H9 (cell line): ENCODE measurements at regions not wholly inside any gene's neighbourhood (a gene's known extent, or its start where the extent isn't known, plus 50 kb on each side); places are given as distances from the start of the nearest gene placed in this dataset.

Experiments
- DNase-seq: peaks from one replicate; pipeline ENCODE4 v3.0.0-alpha.2; 2017
- H2AFZ ChIP-seq: one replicate; pipeline ENCODE4 v1.6.1; 2013; ENCODE audit warnings: mild to moderate bottlenecking, low read length, control low read depth, moderate library complexity
- H2AK5ac ChIP-seq: 2 replicates; pipeline ENCODE4 v1.6.1; 2013; ENCODE audit warnings: low read length, control low read depth, mixed read lengths; ENCODE audit not compliant: insufficient read length
- H2BK120ac ChIP-seq: one replicate; pipeline ENCODE4 v1.6.1; 2013; ENCODE audit warnings: low read depth, mild to moderate bottlenecking, low read length, control low read depth, inconsistent platforms; ENCODE audit not compliant: poor library complexity, severe bottlenecking
- H2BK12ac ChIP-seq: 2 replicates; pipeline ENCODE4 v1.6.1; 2013; ENCODE audit warnings: low read length, control low read depth, mixed read lengths, low read depth; ENCODE audit not compliant: insufficient read length
- H2BK15ac ChIP-seq: 2 replicates; pipeline ENCODE4 v1.6.1; 2013; ENCODE audit warnings: low read depth, low read length, control low read depth
- H2BK20ac ChIP-seq: one replicate; pipeline ENCODE4 v1.6.1; 2013; ENCODE audit warnings: low read depth, mild to moderate bottlenecking, low read length, control low read depth, inconsistent platforms; ENCODE audit not compliant: poor library complexity, severe bottlenecking
- H2BK5ac ChIP-seq: 2 replicates; pipeline ENCODE4 v1.6.1; 2013; ENCODE audit warnings: low read length, control low read depth, mixed read lengths; ENCODE audit not compliant: insufficient read length
- H3K14ac ChIP-seq: 2 replicates; pipeline ENCODE4 v1.6.1; 2013; ENCODE audit warnings: low read length, control low read depth; ENCODE audit not compliant: insufficient read depth
- H3K18ac ChIP-seq: 2 replicates; pipeline ENCODE4 v1.6.1; 2013; ENCODE audit warnings: low read depth, mild to moderate bottlenecking, mixed read lengths, low read length, control low read depth; ENCODE audit not compliant: insufficient read length
- H3K23ac ChIP-seq: 2 replicates; pipeline ENCODE4 v1.6.1; 2013; ENCODE audit warnings: low read length, control low read depth, mixed read lengths, low read depth; ENCODE audit not compliant: insufficient read length
- H3K23me2 ChIP-seq: 2 replicates; pipeline ENCODE4 v1.6.1; 2013; ENCODE audit warnings: low read depth, mild to moderate bottlenecking, mixed read lengths, low read length, control low read depth; ENCODE audit not compliant: insufficient read length, poor library complexity, severe bottlenecking
- H3K27ac ChIP-seq: 2 replicates; pipeline ENCODE4 v1.5.1; 2013; ENCODE audit warnings: low read length, control low read depth, mixed read lengths, low read depth; ENCODE audit not compliant: insufficient read length
- H3K27me3 ChIP-seq: 2 replicates; pipeline ENCODE4 v1.6.1; 2013; ENCODE audit warnings: low read length, control low read depth, inconsistent platforms; ENCODE audit not compliant: insufficient read depth
- H3K4ac ChIP-seq: 2 replicates; pipeline ENCODE4 v1.6.1; 2013; ENCODE audit warnings: low read depth, mild to moderate bottlenecking, control low read depth, inconsistent platforms, low read length, moderate library complexity
- H3K4me1 ChIP-seq: 2 replicates; pipeline ENCODE4 v1.6.1; 2013; ENCODE audit warnings: low read length, control low read depth, inconsistent platforms; ENCODE audit not compliant: insufficient read depth
- H3K4me2 ChIP-seq: 2 replicates; pipeline ENCODE4 v1.6.1; 2013; ENCODE audit warnings: low read length, control low read depth, mixed read lengths; ENCODE audit not compliant: insufficient read length, insufficient read depth
- H3K56ac ChIP-seq: 2 replicates; pipeline ENCODE4 v1.6.1; 2013; ENCODE audit warnings: low read depth, mild to moderate bottlenecking, mixed read lengths, low read length, control low read depth; ENCODE audit not compliant: insufficient read length
- H3K79me1 ChIP-seq: 2 replicates; pipeline ENCODE4 v1.6.1; 2013; ENCODE audit warnings: low read depth, mild to moderate bottlenecking, moderate library complexity, low read length, control low read depth, inconsistent platforms; ENCODE audit not compliant: insufficient read depth, poor library complexity, severe bottlenecking
- H3K79me2 ChIP-seq: 2 replicates; pipeline ENCODE4 v1.6.1; 2013; ENCODE audit warnings: low read length, control low read depth, inconsistent platforms; ENCODE audit not compliant: insufficient read depth
- H3K9ac ChIP-seq: 2 replicates; pipeline ENCODE4 v1.6.1; 2013; ENCODE audit warnings: low read length, control low read depth, mixed read lengths; ENCODE audit not compliant: insufficient read length; ENCODE audit errors: extremely low read depth
- H3K9me3 ChIP-seq: one replicate; pipeline ENCODE4 v1.6.1; 2013; ENCODE audit warnings: low read depth, low read length, inconsistent platforms; ENCODE audit not compliant: control insufficient read depth
- H3T11ph ChIP-seq: one replicate; pipeline ENCODE4 v1.6.1; 2013; ENCODE audit warnings: mild to moderate bottlenecking, low read length, control low read depth, inconsistent platforms
- H4K20me1 ChIP-seq: one replicate; pipeline ENCODE4 v1.6.1; 2013; ENCODE audit not compliant: control insufficient read depth, insufficient read length, insufficient read depth
- H4K5ac ChIP-seq: 2 replicates; pipeline ENCODE4 v1.6.1; 2013; ENCODE audit warnings: low read depth, mild to moderate bottlenecking, mixed read lengths, low read length, control low read depth; ENCODE audit not compliant: insufficient read length
- H4K8ac ChIP-seq: replicated peaks from 2 replicates; pipeline ENCODE4 v1.6.1; 2013; ENCODE audit warnings: low read length, control low read depth, mixed read lengths, low read depth; ENCODE audit not compliant: insufficient read length
- H4K91ac ChIP-seq: 2 replicates; pipeline ENCODE4 v1.6.1; 2013; ENCODE audit warnings: low read depth, mild to moderate bottlenecking, moderate library complexity, mixed read lengths, low read length, control low read depth; ENCODE audit not compliant: insufficient read length
- H3K27ac Mint-ChIP-seq, 3 experiments: 2 replicates in 2 of 3; 3 replicates in 1 of 3; pipeline ENCODE4 v1.8.0; 2020 to 2021; ENCODE audit warnings: mixed read lengths in 3 of 3, mild to moderate bottlenecking in 1 of 3, moderate library complexity in 1 of 3
- H3K27me3 Mint-ChIP-seq: 2 replicates; pipeline ENCODE4 v1.8.0; 2021; ENCODE audit warnings: low read depth, mild to moderate bottlenecking, moderate library complexity, mixed read lengths
- H3K36me3 Mint-ChIP-seq, 3 experiments: 2 replicates in 2 of 3; 3 replicates in 1 of 3; pipeline ENCODE4 v1.8.0; 2020 to 2021; ENCODE audit warnings: low read depth in 3 of 3, mixed read lengths in 3 of 3; ENCODE audit not compliant: insufficient read depth in 1 of 3
- H3K4me1 Mint-ChIP-seq, 2 experiments: 2 replicates each; pipeline ENCODE4 v1.8.0; 2020; ENCODE audit warnings: mixed read lengths in 2 of 2
- H3K4me3 Mint-ChIP-seq, 2 experiments: 2 replicates in 1 of 2; 3 replicates in 1 of 2; pipeline ENCODE4 v1.8.0; 2020 to 2021; ENCODE audit warnings: mild to moderate bottlenecking in 2 of 2, mixed read lengths in 2 of 2, moderate library complexity in 1 of 2
- H3K9me3 Mint-ChIP-seq, 2 experiments: 2 replicates in 1 of 2; 3 replicates in 1 of 2; pipeline ENCODE4 v1.8.0; 2020; ENCODE audit warnings: mild to moderate bottlenecking in 2 of 2, mixed read lengths in 2 of 2, moderate library complexity in 1 of 2
- WGBS: extraction: QIAGEN DNeasy Blood & Tissue Kit; methylation state at CpG from one replicate; pipeline ENCODE4 v1.1.7; 2013; ENCODE audit warnings: missing lambda C conversion rate, low lambda C conversion rate, mixed read lengths; ENCODE audit not compliant: insufficient read length; ENCODE audit errors: extremely low coverage; 5-methylcytosine and 5-hydroxymethylcytosine counted together
- TF ChIP-seq, protein P1 (sequence below): fragments of 200-600 bp; sonication (generic); conservative IDR thresholded peaks from 3 replicates; pipeline ENCODE4 v1.8.0; 2021; ENCODE audit warnings: antibody characterized with exemption, mild to moderate bottlenecking

DNA sequence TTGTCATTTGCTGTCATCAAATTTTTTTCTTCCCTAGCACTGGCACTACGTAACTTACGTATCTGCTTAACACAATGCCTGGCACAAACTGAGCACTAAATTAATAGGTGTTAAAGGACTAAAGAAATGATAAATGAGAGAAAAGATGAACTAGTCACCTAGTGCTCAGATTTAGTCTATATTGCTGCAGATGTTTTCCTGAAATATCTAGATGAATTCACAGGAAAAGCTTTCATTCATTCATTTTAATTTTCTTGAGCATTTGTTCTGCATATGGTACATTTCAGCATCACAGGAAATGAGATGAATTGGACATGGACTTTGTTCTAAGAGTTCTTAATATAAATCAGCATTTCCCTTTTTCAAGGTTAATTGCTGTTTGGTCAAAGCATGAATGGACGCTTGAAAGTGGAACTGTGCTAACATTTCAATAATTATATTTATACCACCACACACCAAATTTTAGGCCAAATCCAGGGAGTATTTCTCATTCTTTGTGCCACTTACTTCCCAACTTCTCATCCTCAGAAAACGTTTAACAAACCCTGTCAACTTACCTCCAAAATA, 163.2 kb upstream of the MDFIC start:
- H3K9me3 Mint-ChIP-seq = no peaks in the 10 kb centered on the region
- no peaks in the 10 kb centered on the region for H3K4me1 ChIP-seq
- no peak overlapping the region for H3K4ac ChIP-seq
- no peak overlapping the region for H3K18ac ChIP-seq
- no peaks in the 10 kb centered on the region; the same call in 1 of the 2 replicates for H3K27me3 Mint-ChIP-seq
- H2BK12ac ChIP-seq = no peak overlapping the region
- H4K91ac ChIP-seq = no peak overlapping the region
- no peaks in the 10 kb centered on the region for H3K4me1 Mint-ChIP-seq
- H3K9me3 ChIP-seq = no peaks in the 10 kb centered on the region
- no peak overlapping the region for H2BK5ac ChIP-seq
- H3K36me3 Mint-ChIP-seq = no peaks in the 10 kb centered on the region
- no peak overlapping the region for H4K8ac ChIP-seq
- no peak overlapping the region for H2BK15ac ChIP-seq
- no peaks in the 10 kb centered on the region for H3K79me2 ChIP-seq
- H3K14ac ChIP-seq = no peak overlapping the region
- H3K4me3 Mint-ChIP-seq = no peak overlapping the region
- TF ChIP-seq, protein P1, sequence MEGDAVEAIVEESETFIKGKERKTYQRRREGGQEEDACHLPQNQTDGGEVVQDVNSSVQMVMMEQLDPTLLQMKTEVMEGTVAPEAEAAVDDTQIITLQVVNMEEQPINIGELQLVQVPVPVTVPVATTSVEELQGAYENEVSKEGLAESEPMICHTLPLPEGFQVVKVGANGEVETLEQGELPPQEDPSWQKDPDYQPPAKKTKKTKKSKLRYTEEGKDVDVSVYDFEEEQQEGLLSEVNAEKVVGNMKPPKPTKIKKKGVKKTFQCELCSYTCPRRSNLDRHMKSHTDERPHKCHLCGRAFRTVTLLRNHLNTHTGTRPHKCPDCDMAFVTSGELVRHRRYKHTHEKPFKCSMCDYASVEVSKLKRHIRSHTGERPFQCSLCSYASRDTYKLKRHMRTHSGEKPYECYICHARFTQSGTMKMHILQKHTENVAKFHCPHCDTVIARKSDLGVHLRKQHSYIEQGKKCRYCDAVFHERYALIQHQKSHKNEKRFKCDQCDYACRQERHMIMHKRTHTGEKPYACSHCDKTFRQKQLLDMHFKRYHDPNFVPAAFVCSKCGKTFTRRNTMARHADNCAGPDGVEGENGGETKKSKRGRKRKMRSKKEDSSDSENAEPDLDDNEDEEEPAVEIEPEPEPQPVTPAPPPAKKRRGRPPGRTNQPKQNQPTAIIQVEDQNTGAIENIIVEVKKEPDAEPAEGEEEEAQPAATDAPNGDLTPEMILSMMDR = no peak
- H2BK20ac ChIP-seq = no peak overlapping the region
- no peak overlapping the region for H2AFZ ChIP-seq
- no peak overlapping the region for H3K27ac ChIP-seq
- H2BK120ac ChIP-seq = no peak overlapping the region
- no peaks in the 10 kb centered on the region for H3K79me1 ChIP-seq
- H3K4me2 ChIP-seq = no peak overlapping the region
- no CpG with 5 or more reads among the region's 4 CpGs for WGBS
- no peak for DNase-seq
- no peaks in the 10 kb centered on the region for H3K23me2 ChIP-seq
- H3K9ac ChIP-seq = no peak overlapping the region
- no peaks in the 10 kb centered on the region for H4K20me1 ChIP-seq
- no peak overlapping the region for H2AK5ac ChIP-seq
- no peak overlapping the region for H4K5ac ChIP-seq
- H3K27ac Mint-ChIP-seq = no peak overlapping the region
- H3K23ac ChIP-seq = no peak overlapping the region
- no peak overlapping the region for H3T11ph ChIP-seq
- H3K56ac ChIP-seq = no peak overlapping the region
- H3K27me3 ChIP-seq = no peaks in the 10 kb centered on the region
